Endothelial cell of umbilical vein (primary cell): ENCODE measurements at regions not wholly inside any gene's neighbourhood (a gene's known extent, or its start where the extent isn't known, plus 50 kb on each side); places are given as distances from the start of the nearest gene placed in this dataset.

Experiments
- BruUV-seq: library from RNA; stranded (reverse); fragments of 400-500 nt; replicated peaks from 2 replicates; lab custom pipeline; 2021; lab: Mats Ljungman, UMichigan
- CTCF ChIA-PET: fragments of 300-600, 350-600 bp; sonication (Branson Sonifier 250); formaldehyde crosslinking; loops from one replicate; lab custom pipeline; 2021; ENCODE audit warnings: antibody characterized with exemption, inconsistent platforms; lab: Charles Lee
- POLR2A ChIA-PET: fragments of 300-600, 350-600 bp; sonication (Branson Sonifier 250); formaldehyde crosslinking; loops from one replicate; lab custom pipeline; 2021; ENCODE audit warnings: antibody characterized with exemption, inconsistent platforms; lab: Charles Lee
- DNase-seq: peaks from one replicate; pipeline ENCODE4 v3.0.0-alpha.2; 2011; ENCODE audit warnings: low read depth, low spot score
- FAIRE-seq: peaks from 2 replicates; lab custom pipeline; 2011; peaks lifted over from hg19 to GRCh38; lab: Jason Lieb, UNC
- H2AFZ ChIP-seq: 2 replicates; pipeline ENCODE4 v1.6.0; 2012; ENCODE audit warnings: low read depth, low read length, control low read depth, inconsistent platforms
- H3K27ac ChIP-seq: 2 replicates; pipeline ENCODE4 v1.5.1; 2011; ENCODE audit warnings: low read depth, mild to moderate bottlenecking, control low read depth, low read length, moderate library complexity; ENCODE audit not compliant: insufficient read depth
- H3K27me3 ChIP-seq, 2 experiments: 2 replicates each; pipeline versions ENCODE4 v1.6.0 to v1.6.1; 2011; ENCODE audit warnings: low read length in 2 of 2, mixed read lengths in 1 of 2; ENCODE audit not compliant: control insufficient read depth in 2 of 2, insufficient read depth in 2 of 2
- H3K36me3 ChIP-seq, 2 experiments: 2 replicates in 1 of 2; 3 replicates in 1 of 2; pipeline ENCODE4 v1.5.1; 2011; ENCODE audit warnings: low read length in 2 of 2, mild to moderate bottlenecking in 1 of 2, moderate library complexity in 1 of 2; ENCODE audit not compliant: control insufficient read depth in 2 of 2, insufficient read depth in 2 of 2; ENCODE audit errors: extremely low read depth in 1 of 2
- H3K4me1 ChIP-seq: 3 replicates; pipeline ENCODE4 v1.5.1; 2011; ENCODE audit warnings: mild to moderate bottlenecking, low read length; ENCODE audit not compliant: control insufficient read depth, insufficient read depth; ENCODE audit errors: extremely low read depth
- H3K4me2 ChIP-seq: 2 replicates; pipeline ENCODE4 v1.6.1; 2011; ENCODE audit warnings: low read length, control low read depth, mixed read lengths; ENCODE audit not compliant: insufficient read depth
- H3K4me3 ChIP-seq, 3 experiments: fragments of 200-600 bp in 1 of 3; sonication (generic), shearing (Covaris generic) in 1 of 3; replicated peaks in 1 of 3; 2 replicates each; pipeline ENCODE4 v1.5.1; 2011 to 2016; ENCODE audit warnings: control low read depth in 3 of 3, low read length in 3 of 3, mild to moderate bottlenecking in 2 of 3, inconsistent platforms in 1 of 3, low read depth in 1 of 3, moderate library complexity in 1 of 3; ENCODE audit not compliant: insufficient read depth in 1 of 3
- H3K79me2 ChIP-seq: 2 replicates; pipeline ENCODE4 v1.6.0; 2012; ENCODE audit warnings: low read length, inconsistent platforms; ENCODE audit not compliant: control insufficient read depth, insufficient read depth
- H3K9ac ChIP-seq: replicated peaks from 2 replicates; pipeline ENCODE3; 2011; ENCODE audit warnings: low read length, control low read depth; ENCODE audit not compliant: insufficient read depth; ENCODE audit errors: extremely low read depth
- H3K9me1 ChIP-seq: replicated peaks from 3 replicates; pipeline ENCODE4 v1.6.0; 2011; ENCODE audit warnings: mild to moderate bottlenecking, low read length; ENCODE audit not compliant: control insufficient read depth, insufficient read depth; ENCODE audit errors: extremely low read depth
- H3K9me3 ChIP-seq: replicated peaks from 2 replicates; pipeline ENCODE4 v1.5.1; 2012; ENCODE audit warnings: low read length, inconsistent platforms; ENCODE audit not compliant: control insufficient read depth, insufficient read depth
- H4K20me1 ChIP-seq: replicated peaks from 2 replicates; pipeline ENCODE3; 2011; ENCODE audit warnings: mild to moderate bottlenecking, low read length; ENCODE audit not compliant: control insufficient read depth, insufficient read depth; ENCODE audit errors: extremely low read depth
- CTCF ChIP-seq, 2 donors: IDR thresholded peaks; 1 replicate in 1 of 2; 2 replicates in 1 of 2; pipeline ENCODE4 v1.5.1; 2011; ENCODE audit warnings: low read length in 2 of 2, mild to moderate bottlenecking in 2 of 2, moderate library complexity in 2 of 2, control low read depth in 1 of 2, inconsistent platforms in 1 of 2, low read depth in 1 of 2; ENCODE audit not compliant: insufficient read depth in 1 of 2; ENCODE audit errors: extremely low read depth in 1 of 2
- EZH2 ChIP-seq: IDR thresholded peaks from 2 replicates; pipeline ENCODE4 v1.6.1; 2012; ENCODE audit warnings: borderline replicate concordance, low read depth, mild to moderate bottlenecking, moderate library complexity, low read length, inconsistent platforms; ENCODE audit not compliant: severe bottlenecking
- FOS ChIP-seq: IDR thresholded peaks from 2 replicates; pipeline ENCODE4 v1.6.1; 2011; ENCODE audit warnings: mild to moderate bottlenecking, low read length, moderate library complexity, borderline replicate concordance; ENCODE audit not compliant: insufficient read depth
- GATA2 ChIP-seq: IDR thresholded peaks from 2 replicates; pipeline ENCODE4 v1.7.0; 2011; ENCODE audit warnings: low read depth, mild to moderate bottlenecking, moderate library complexity, mixed read lengths, low read length; ENCODE audit not compliant: insufficient read length, insufficient read depth
- JUN ChIP-seq: IDR thresholded peaks from 2 replicates; pipeline ENCODE4 v1.6.1; 2011; ENCODE audit warnings: borderline replicate concordance, low read depth; ENCODE audit not compliant: insufficient read length, insufficient read depth
- MAX ChIP-seq: IDR thresholded peaks from 2 replicates; pipeline ENCODE4 v1.6.1; 2011; ENCODE audit not compliant: insufficient read depth, insufficient read length
- MYC ChIP-seq: IDR thresholded peaks from one replicate; pipeline ENCODE4 v1.6.1; 2011; ENCODE audit warnings: mild to moderate bottlenecking, low read depth, low read length
- POLR2A ChIP-seq: IDR thresholded peaks from 2 replicates; pipeline ENCODE4 v1.6.1; 2012; ENCODE audit warnings: low read depth, mild to moderate bottlenecking, control low read depth, low read length
- POLR2AphosphoS5 ChIP-seq: IDR thresholded peaks from 2 replicates; pipeline ENCODE4 v1.6.1; 2012; ENCODE audit warnings: low read depth, mild to moderate bottlenecking, control low read depth, low read length, moderate library complexity; ENCODE audit not compliant: insufficient read depth
- dilution Hi-C: fragments of 300-500 bp; cut with MboI; formaldehyde crosslinking; loops from one replicate; pipeline ENCODE4 v1.15.0; 2019; ENCODE audit warnings: low sequenced_read_pairs; ENCODE audit not compliant: extremely low pct_ligation_motif_present
- intact Hi-C: fragments of 100-400 bp; cut with micrococcal nuclease; formaldehyde crosslinking; loops from one replicate; pipeline ENCODE4 v1.10.0; 2022

GRCh38 chr18:67386032-67386431 lies 130.5 kb downstream of the DSEL start:
- Histone ChIP-seq H3K4me3 (no peak overlapping the region), H3K27ac (peak overlapping the region; percentile 37), H3K9ac (no peak overlapping the region), H3K9me1 (no peaks in the 10 kb centered on the region), H3K9me3 (no peaks in the 10 kb centered on the region), H3K27me3 (no peaks in the 10 kb centered on the region), H2AFZ (peak overlapping the region; percentile 48), H4K20me1 (no peaks in the 10 kb centered on the region), H3K4me2 (peak overlapping the region; percentile 64), H3K36me3 (no peaks in the 10 kb centered on the region), H3K79me2 (no peaks in the 10 kb centered on the region), H3K4me1 (peaks cover 16% of the 10 kb centered on the region)
- ChIA-PET POLR2A (no interaction called here), CTCF (interaction anchor here (0.7 kb wide), 1 partner anchor 163 kb away, joined by 3 read pairs; no protein-coding TSS in a partner anchor)
- DNase-seq (peak; percentile 66), FAIRE-seq (peak; percentile 15)
- TF ChIP-seq FOS (peak; percentile 64), MYC (no peak), JUN (peak; percentile 55), CTCF (IDR thresholded peaks at IDR 0.05; ENCODE audit: extremely low read depth in 1 of 2, insufficient read depth in 1 of 2, low read depth in 1 of 2, low read length in 2 of 2) (no peak)
- dilution Hi-C loops: no loop called here
- no TSS peak for BruUV-seq
- intact Hi-C loops: no loop called here

- H3K27ac ChIP-seq: peak overlapping the region; percentile 29
Measured at GRCh38 chr18:67385455-67385854, 131.1 kb downstream of the DSEL start.

More at GRCh38 chr18:67385455-67385854, 131.1 kb downstream of the DSEL start:
- H2AFZ ChIP-seq: peak overlapping the region; percentile 81
- intact Hi-C loops (no loop called here), dilution Hi-C loops (no loop called here)
- H3K9me3 ChIP-seq: no peaks in the 10 kb centered on the region
- H3K4me2 ChIP-seq: peak overlapping the region; percentile 64
- ChIA-PET POLR2A (no interaction called here), CTCF (no interaction called here)
- BruUV-seq: no TSS peak
- no peaks in the 10 kb centered on the region for H4K20me1 ChIP-seq
- no peak overlapping the region for H3K9ac ChIP-seq
- FAIRE-seq (peak; percentile 72), DNase-seq (peak; percentile 56)
- no peak overlapping the region for H3K4me3 ChIP-seq
- H3K9me1 ChIP-seq: no peaks in the 10 kb centered on the region
- H3K27me3 ChIP-seq: no peaks in the 10 kb centered on the region
- no peaks in the 10 kb centered on the region for H3K36me3 ChIP-seq
- H3K79me2 ChIP-seq: no peaks in the 10 kb centered on the region
- H3K4me1 ChIP-seq: peaks cover 16% of the 10 kb centered on the region
- TF ChIP-seq GATA2: no peak
- TF ChIP-seq CTCF (IDR thresholded peaks at IDR 0.05; ENCODE audit: extremely low read depth in 1 of 2, insufficient read depth in 1 of 2, low read depth in 1 of 2, low read length in 2 of 2): no peak
- no peak for TF ChIP-seq MAX
- no peak for TF ChIP-seq FOS
- no peak for TF ChIP-seq POLR2A
- no peak for TF ChIP-seq MYC
- TF ChIP-seq EZH2: no peak
- TF ChIP-seq JUN: no peak
- no peak for TF ChIP-seq POLR2AphosphoS5
